DND-41 (cell line): ENCODE measurements at regions not wholly inside any gene's neighbourhood (a gene's known extent, or its start where the extent isn't known, plus 50 kb on each side); places are given as distances from the start of the nearest gene placed in this dataset.

Experiments used
- EZH2 ChIP-seq: IDR thresholded peaks from 3 replicates; pipeline ENCODE4 v1.6.1; 2012; ENCODE audit warnings: borderline replicate concordance, low read depth, mild to moderate bottlenecking, moderate library complexity, low read length, inconsistent platforms; ENCODE audit not compliant: severe bottlenecking
- TF ChIP-seq, protein P1 (sequence below): IDR thresholded peaks from 2 replicates; pipeline ENCODE4 v1.5.1; 2012; ENCODE audit warnings: borderline replicate concordance, low read length, moderate library complexity, mild to moderate bottlenecking; ENCODE audit not compliant: poor library complexity, severe bottlenecking; ENCODE audit errors: extremely low read depth

- TF ChIP-seq, protein P1, sequence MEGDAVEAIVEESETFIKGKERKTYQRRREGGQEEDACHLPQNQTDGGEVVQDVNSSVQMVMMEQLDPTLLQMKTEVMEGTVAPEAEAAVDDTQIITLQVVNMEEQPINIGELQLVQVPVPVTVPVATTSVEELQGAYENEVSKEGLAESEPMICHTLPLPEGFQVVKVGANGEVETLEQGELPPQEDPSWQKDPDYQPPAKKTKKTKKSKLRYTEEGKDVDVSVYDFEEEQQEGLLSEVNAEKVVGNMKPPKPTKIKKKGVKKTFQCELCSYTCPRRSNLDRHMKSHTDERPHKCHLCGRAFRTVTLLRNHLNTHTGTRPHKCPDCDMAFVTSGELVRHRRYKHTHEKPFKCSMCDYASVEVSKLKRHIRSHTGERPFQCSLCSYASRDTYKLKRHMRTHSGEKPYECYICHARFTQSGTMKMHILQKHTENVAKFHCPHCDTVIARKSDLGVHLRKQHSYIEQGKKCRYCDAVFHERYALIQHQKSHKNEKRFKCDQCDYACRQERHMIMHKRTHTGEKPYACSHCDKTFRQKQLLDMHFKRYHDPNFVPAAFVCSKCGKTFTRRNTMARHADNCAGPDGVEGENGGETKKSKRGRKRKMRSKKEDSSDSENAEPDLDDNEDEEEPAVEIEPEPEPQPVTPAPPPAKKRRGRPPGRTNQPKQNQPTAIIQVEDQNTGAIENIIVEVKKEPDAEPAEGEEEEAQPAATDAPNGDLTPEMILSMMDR, result no peak
- TF ChIP-seq EZH2, result no peak
These were observed 373.8 kb downstream of the LMO4 start for GRCh38 chr1:87702455-87702854.
